Lower lobe of right lung (tissue), 2 donors: ENCODE measurements at regions not wholly inside any gene's neighbourhood (a gene's known extent, or its start where the extent isn't known, plus 50 kb on each side); places are given as distances from the start of the nearest gene placed in this dataset.

Experiments used
- ATAC-seq, 2 donors: fragments of 200-7000 bp; cut with Tn5 transposase; one replicate each; pipeline ENCODE4 v1.9.1; 2020 to 2022; ENCODE audit warnings: mild to moderate bottlenecking in 2 of 2, moderate library complexity in 2 of 2
- DNase-seq: peaks from one replicate; pipeline ENCODE4 v3.0.0-alpha.2; 2020
- H3K27ac ChIP-seq: fragments of 200-600 bp; one replicate; pipeline ENCODE4 v1.8.0; 2022
- H3K27me3 ChIP-seq: fragments of 200-600 bp; one replicate; pipeline ENCODE4 v1.8.0; 2022; ENCODE audit warnings: low read depth
- H3K36me3 ChIP-seq: fragments of 200-600 bp; one replicate; pipeline ENCODE4 v1.8.0; 2022; ENCODE audit warnings: mild to moderate bottlenecking
- H3K4me1 ChIP-seq: fragments of 200-600 bp; one replicate; pipeline ENCODE4 v1.8.0; 2022
- H3K4me3 ChIP-seq: fragments of 200-600 bp; one replicate; pipeline ENCODE4 v1.8.0; 2022; ENCODE audit warnings: mild to moderate bottlenecking
- H3K9me3 ChIP-seq: fragments of 200-600 bp; one replicate; pipeline ENCODE4 v1.8.0; 2022
- CTCF ChIP-seq: fragments of 200-600 bp; IDR thresholded peaks from one replicate; pipeline ENCODE4 v1.8.0; 2022; ENCODE audit warnings: antibody characterized with exemption, mild to moderate bottlenecking
- intact Hi-C: fragments of 100-400 bp; cut with DNase I; formaldehyde crosslinking; loops from one replicate; pipeline ENCODE4 v1.11.0; 2022
- donor health status: DM: no; HTN: yes; CAD: no; lungs with severe emphysema.

GRCh38 chr2:12277241-12278034 is 439.3 kb upstream of the TRIB2 start:
- no peak for TF ChIP-seq CTCF
- Histone ChIP-seq H3K27ac (no peak overlapping the region), H3K4me3 (no peak overlapping the region), H3K4me1 (no peaks in the 10 kb centered on the region), H3K36me3 (no peaks in the 10 kb centered on the region), H3K27me3 (no peaks in the 10 kb centered on the region), H3K9me3 (no peaks in the 10 kb centered on the region)
- ATAC-seq = no peak
- intact Hi-C loops = no loop called here
- DNase-seq = no peak

- no peak for ATAC-seq
Measured at GRCh38 chr2:12278217-12278750, 438.5 kb upstream of the TRIB2 start.

GRCh38 chr2:12282780-12283695 is 433.7 kb upstream of the TRIB2 start:
- intact Hi-C loops = no loop called here
- DNase-seq (no peak), ATAC-seq (no peak)
- H3K27me3 ChIP-seq = no peaks in the 10 kb centered on the region
- H3K4me3 ChIP-seq = no peak overlapping the region
- TF ChIP-seq CTCF = no peak
- H3K4me1 ChIP-seq = no peaks in the 10 kb centered on the region
- H3K9me3 ChIP-seq = no peaks in the 10 kb centered on the region
- H3K27ac ChIP-seq = no peak overlapping the region
- H3K36me3 ChIP-seq = no peaks in the 10 kb centered on the region

More at GRCh38 chr2:12278217-12278750, 438.5 kb upstream of the TRIB2 start:
- TF ChIP-seq CTCF = no peak
- intact Hi-C loops = no loop called here
- Histone ChIP-seq H3K4me1 (no peaks in the 10 kb centered on the region), H3K4me3 (no peak overlapping the region), H3K36me3 (no peaks in the 10 kb centered on the region), H3K9me3 (no peaks in the 10 kb centered on the region), H3K27me3 (no peaks in the 10 kb centered on the region), H3K27ac (no peak overlapping the region)
- no peak for DNase-seq

GRCh38 chr2:12284037-12284436 is 432.7 kb upstream of the TRIB2 start:
- Histone ChIP-seq H3K4me1 (no peaks in the 10 kb centered on the region), H3K27ac (no peak overlapping the region), H3K4me3 (no peak overlapping the region), H3K9me3 (no peaks in the 10 kb centered on the region), H3K36me3 (no peaks in the 10 kb centered on the region), H3K27me3 (no peaks in the 10 kb centered on the region)
- intact Hi-C loops = no loop called here
- ATAC-seq (no peak), DNase-seq (no peak)
- TF ChIP-seq CTCF = no peak

GRCh38 chr2:12284487-12284886 is 432.2 kb upstream of the TRIB2 start:
- DNase-seq = no peak
- no peak overlapping the region for H3K27ac ChIP-seq
- H3K27me3 ChIP-seq = no peaks in the 10 kb centered on the region
- H3K4me3 ChIP-seq = no peak overlapping the region
- H3K9me3 ChIP-seq = no peaks in the 10 kb centered on the region
- no peaks in the 10 kb centered on the region for H3K4me1 ChIP-seq
- H3K36me3 ChIP-seq = no peaks in the 10 kb centered on the region
- ATAC-seq = no peak
- intact Hi-C loops = no loop called here
- no peak for TF ChIP-seq CTCF
